ENCODE measurements at regions not wholly inside any gene's neighbourhood (a gene's known extent, or its start where the extent isn't known, plus 50 kb on each side); places are given as distances from the start of the nearest gene placed in this dataset.

GRCh38 chr10:42950606-42951485, 126.0 kb upstream of the RET start:
- H3K79me1 ChIP-seq (ENCODE audit: insufficient read depth, low read depth, low read length, poor library complexity, severe bottlenecking) = no peaks in the 10 kb centered on the region
- no peak overlapping the region for H2BK15ac ChIP-seq (ENCODE audit: low read depth, low read length)
- H4K5ac ChIP-seq (ENCODE audit: insufficient read length, low read depth, low read length) = no peak overlapping the region
- Mint-ChIP-seq H3K9me3 (peaks cover 4 to 7% of the 10 kb centered on the region in 2 experiments; a peak in 4 of 5 replicates), H3K4me3 (peak overlapping the region in 1 of 2 experiments; percentile 24; a peak in 2 of 5 replicates), H3K27ac (no peak overlapping the region; a peak in 1 of 7 replicates), H3K4me1 (peaks cover 15 to 21% of the 10 kb centered on the region in 2 experiments), H3K27me3 (ENCODE audit: low read depth) (peaks cover 15% of the 10 kb centered on the region), H3K36me3 (ENCODE audit: insufficient read depth in 1 of 3, low read depth in 3 of 3) (peaks cover 0 to 2% (median 0%) of the 10 kb centered on the region in 3 experiments; a peak in 2 of 7 replicates)
- no peaks in the 10 kb centered on the region for H3K79me2 ChIP-seq (ENCODE audit: insufficient read depth, low read length)
- H4K8ac ChIP-seq (replicated peaks; ENCODE audit: insufficient read length, low read depth, low read length) = no peak overlapping the region
- no peak overlapping the region for H3T11ph ChIP-seq (ENCODE audit: low read length)
- no peak overlapping the region for H3K4ac ChIP-seq (ENCODE audit: low read depth, low read length)
- no peaks in the 10 kb centered on the region for H4K20me1 ChIP-seq (ENCODE audit: control insufficient read depth, insufficient read depth, insufficient read length)
- H3K9me3 ChIP-seq (ENCODE audit: control insufficient read depth, low read depth, low read length) = no peaks in the 10 kb centered on the region
- H2AFZ ChIP-seq (ENCODE audit: low read length) = no peak overlapping the region
- no peak overlapping the region for H3K56ac ChIP-seq (ENCODE audit: insufficient read length, low read depth, low read length)
- H2BK5ac ChIP-seq (ENCODE audit: insufficient read length, low read length) = no peak overlapping the region
- H3K4me2 ChIP-seq (ENCODE audit: insufficient read depth, insufficient read length, low read length) = peak overlapping the region; percentile 44
- no peak overlapping the region for H2BK120ac ChIP-seq (ENCODE audit: low read depth, low read length, poor library complexity, severe bottlenecking)
- peak; percentile 31 for DNase-seq
- peaks cover 6% of the 10 kb centered on the region for H3K23me2 ChIP-seq (ENCODE audit: insufficient read length, low read depth, low read length, poor library complexity, severe bottlenecking)
- H4K91ac ChIP-seq (ENCODE audit: insufficient read length, low read depth, low read length) = no peak overlapping the region
- H3K27me3 ChIP-seq (ENCODE audit: insufficient read depth, low read length) = no peaks in the 10 kb centered on the region
- H3K23ac ChIP-seq (ENCODE audit: insufficient read length, low read depth, low read length) = no peak overlapping the region
- no peak overlapping the region for H3K27ac ChIP-seq (ENCODE audit: insufficient read length, low read depth, low read length)
- no peak overlapping the region for H2BK20ac ChIP-seq (ENCODE audit: low read depth, low read length, poor library complexity, severe bottlenecking)
- H3K4me1 ChIP-seq (ENCODE audit: insufficient read depth, low read length) = peaks cover 4% of the 10 kb centered on the region; the same call in 1 of the 2 replicates
- no peak for TF ChIP-seq CTCF (conservative IDR thresholded peaks at IDR 0.05)
- no peak overlapping the region for H2AK5ac ChIP-seq (ENCODE audit: insufficient read length, low read length)
- no CpG with 5 or more reads among the region's 27 CpGs for WGBS (ENCODE audit: extremely low coverage, insufficient read length, low lambda C conversion rate)
- H3K9ac ChIP-seq (ENCODE audit: extremely low read depth, insufficient read length, low read length) = no peak overlapping the region
- H2BK12ac ChIP-seq (ENCODE audit: insufficient read length, low read depth, low read length) = no peak overlapping the region
- H3K14ac ChIP-seq (ENCODE audit: insufficient read depth, low read length) = no peak overlapping the region
- no peak overlapping the region for H3K18ac ChIP-seq (ENCODE audit: insufficient read length, low read depth, low read length)

Measured in H9 (cell line).